HG03045 (cell line): ENCODE measurements at regions not wholly inside any gene's neighbourhood (a gene's known extent, or its start where the extent isn't known, plus 50 kb on each side); places are given as distances from the start of the nearest gene placed in this dataset.

Experiments
- ATAC-seq: cut with Tn5 transposase; IDR thresholded peaks from one replicate; pipeline ENCODE4 v1.9.1; 2021; ENCODE audit warnings: mild to moderate bottlenecking, moderate library complexity; ENCODE audit not compliant: unreplicated experiment

DNA sequence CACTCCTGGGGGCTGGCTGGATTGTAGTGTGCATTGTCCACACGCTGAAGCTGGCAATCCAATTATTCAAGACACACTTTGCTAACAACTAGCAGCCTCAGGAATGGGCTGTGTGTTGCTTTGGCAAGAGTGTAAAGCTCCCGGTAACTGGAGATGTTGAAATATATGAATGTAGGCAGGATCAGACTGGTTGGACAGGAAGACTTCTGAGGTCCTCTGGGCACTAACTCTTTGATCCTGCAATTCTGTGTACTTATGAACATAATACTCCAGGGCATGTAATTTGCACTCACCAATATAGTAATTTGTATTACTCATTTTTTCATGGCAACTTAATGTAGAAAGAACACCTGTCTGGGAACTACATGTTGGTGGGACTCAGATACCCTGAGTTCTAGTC lies 106.7 kb upstream of the SLC28A3 start:
- no peak for ATAC-seq

GRCh38 chr9:84450029-84450428 lies 109.5 kb upstream of the SLC28A3 start:
- no peak for ATAC-seq

- no peak for ATAC-seq
Observed at GRCh38 chr9:84456527-84456926, 116.0 kb upstream of the SLC28A3 start.

DNA sequence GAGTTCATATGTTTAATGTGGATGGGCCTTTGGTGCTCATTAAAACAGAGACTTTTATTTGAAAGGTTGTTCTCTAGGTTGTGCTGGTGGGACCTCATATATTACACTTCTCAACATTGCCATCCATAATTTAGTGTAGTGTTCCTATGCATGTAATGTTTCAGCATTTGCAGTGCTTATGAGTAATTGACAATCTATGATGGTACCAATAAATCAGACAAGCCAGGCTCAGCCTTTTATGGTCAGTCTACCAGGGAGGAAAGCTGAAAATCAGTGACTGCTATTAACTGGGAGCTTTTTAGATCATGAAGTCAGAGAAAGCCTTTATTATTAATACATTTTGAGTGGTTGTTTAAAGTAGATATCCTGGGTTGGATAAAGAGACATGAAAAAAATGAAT lies 120.1 kb upstream of the SLC28A3 start:
- ATAC-seq = no peak

DNA sequence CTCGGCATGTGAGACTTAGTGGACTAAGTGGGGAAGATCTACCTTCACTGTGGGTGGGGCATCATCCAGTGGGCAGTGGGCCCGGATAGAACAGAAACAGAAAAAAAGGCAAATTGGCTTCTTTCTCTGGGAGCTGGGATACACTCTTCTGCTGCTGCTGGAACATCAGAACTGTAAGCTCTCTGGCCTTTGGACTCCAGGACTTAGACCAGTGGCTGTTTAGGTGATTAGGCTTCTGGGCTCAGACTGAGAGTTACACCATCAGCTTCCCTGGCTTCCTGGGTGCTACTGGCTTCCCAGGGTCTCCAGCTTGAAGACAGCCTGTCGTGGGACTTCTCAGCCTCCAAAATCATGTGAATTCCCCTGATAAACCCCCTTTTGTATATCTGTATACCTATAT lies 122.7 kb upstream of the SLC28A3 start:
- ATAC-seq = no peak

DNA sequence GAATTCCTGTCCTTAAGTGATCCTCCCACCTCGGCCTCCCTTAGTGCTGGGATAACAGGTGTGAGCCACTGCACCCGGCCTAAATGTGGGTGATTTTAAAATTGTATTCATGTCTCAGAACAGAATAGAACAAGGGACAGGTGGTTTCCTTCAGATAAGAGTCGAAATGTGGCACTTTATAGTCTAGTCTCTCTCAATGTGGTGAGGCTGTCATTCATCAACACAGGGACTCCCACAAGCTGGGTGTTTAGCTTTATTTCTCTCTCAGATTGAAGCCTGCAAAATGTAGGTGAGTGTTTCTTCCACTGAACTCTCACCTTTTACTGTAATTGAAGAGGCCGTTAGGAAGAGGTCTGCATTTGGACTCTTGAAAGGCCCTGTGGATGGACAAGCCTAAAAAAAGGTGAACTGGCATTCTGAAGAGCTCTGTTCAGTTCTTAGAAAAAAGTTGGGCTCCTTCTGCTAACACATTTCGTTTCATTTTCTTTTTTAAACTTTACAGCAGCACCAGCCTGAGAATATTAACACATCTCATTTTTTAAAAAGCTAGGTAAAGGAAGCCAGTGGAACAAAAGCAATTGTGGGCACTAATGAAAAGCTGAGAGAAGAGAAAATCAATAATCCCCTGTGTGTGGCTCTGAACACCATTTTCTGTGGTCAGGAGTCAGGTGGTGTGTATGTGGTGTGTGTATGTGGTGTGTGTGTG lies 126.2 kb upstream of the SLC28A3 start:
- no peak for ATAC-seq

- ATAC-seq = no peak
Observed at GRCh38 chr9:84471816-84472215, 131.3 kb upstream of the SLC28A3 start.

GRCh38 chr9:84478996-84479395 lies 138.4 kb upstream of the SLC28A3 start:
- no peak for ATAC-seq

DNA sequence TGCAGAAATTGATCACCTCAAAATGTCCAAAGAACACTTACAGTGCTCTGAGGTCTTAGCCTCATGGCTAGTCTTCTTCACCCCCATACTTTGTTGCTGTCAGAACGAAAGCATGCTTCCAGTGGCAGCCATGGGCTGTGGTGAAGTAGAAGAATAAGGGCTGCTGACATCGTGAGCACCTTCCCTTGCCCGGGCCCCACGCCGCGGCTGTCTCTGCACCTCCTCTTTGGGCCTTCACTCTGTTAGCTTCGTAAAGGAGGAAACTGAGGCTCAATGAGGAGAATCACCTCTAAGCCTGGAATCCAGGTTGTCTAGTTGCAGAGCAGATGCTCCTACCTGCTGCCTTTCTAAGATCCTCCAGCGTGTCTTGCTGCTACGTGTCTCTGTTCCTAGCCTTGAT lies 139.5 kb upstream of the SLC28A3 start:
- no peak for ATAC-seq

GRCh38 chr9:84481231-84481630 lies 140.7 kb upstream of the SLC28A3 start:
- ATAC-seq = no peak

DNA sequence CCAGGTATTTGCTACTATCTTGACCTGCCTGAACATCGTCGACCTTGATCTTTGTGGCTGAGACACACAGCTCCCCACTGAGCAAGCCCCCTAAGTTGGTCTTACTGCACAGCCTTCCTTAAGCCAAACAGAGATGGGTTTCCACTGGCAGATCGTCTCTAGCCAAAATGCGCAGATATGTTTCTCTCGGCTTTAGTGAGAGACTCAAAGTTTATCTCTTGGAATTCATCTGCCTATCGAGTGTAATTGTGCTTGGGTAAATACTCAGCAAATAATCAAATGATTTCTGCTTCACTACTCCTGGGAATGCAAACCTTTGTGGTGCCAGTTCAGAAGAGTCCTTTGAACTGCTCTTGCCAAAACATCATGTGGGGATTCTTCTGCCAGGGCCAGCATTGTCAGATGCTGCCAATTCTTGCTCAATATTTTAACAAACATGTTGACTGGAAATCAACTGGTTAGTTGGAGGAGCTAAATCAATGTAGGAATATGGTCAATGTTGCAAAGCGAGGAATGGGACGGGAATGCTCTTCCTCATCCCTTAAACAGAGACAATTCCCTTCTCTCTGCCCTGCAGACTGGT lies 141.2 kb upstream of the SLC28A3 start:
- no peak for ATAC-seq

DNA sequence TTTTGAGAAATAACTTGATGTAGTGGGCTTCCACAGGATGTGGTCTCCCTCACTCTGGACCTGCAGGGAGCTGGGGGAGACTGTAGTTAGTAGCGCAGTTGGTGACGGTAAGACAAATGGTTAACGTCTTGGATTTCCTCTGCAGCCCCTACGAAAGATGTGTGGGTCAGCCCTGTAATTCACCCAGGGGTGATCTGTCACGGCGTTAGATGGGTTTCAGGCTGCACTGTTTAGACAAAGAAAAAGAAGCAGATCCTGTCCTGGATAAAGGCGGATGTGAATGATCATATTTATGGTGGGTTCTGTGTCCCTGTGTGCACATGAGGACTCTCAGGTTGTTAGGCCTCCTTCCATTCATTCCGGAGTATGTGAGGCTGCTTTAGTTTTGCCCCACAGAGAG lies 142.0 kb upstream of the SLC28A3 start:
- no peak for ATAC-seq

DNA sequence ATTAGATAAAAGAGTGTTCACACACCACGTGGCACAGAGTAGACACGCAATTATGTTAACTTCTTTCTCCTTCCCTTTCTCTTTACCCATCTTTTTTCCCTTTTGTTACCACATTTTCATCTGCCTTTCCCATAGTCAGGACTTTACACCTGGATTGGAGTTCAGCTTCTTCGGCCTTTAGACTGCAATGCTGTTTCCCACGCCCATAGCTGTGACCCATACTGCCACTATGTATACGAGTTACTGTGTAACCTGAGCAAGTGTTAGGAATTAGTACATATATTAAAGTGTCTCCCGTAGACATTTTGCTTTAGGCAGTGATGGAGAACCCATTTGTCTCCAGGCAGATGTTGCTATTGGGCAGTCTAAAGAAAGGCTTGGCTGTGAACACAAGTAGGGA lies 143.6 kb upstream of the SLC28A3 start:
- ATAC-seq = no peak

GRCh38 chr9:84485539-84485938 lies 145.0 kb upstream of the SLC28A3 start:
- no peak for ATAC-seq

- ATAC-seq = no peak
Observed at GRCh38 chr9:84486663-84487062, 146.1 kb upstream of the SLC28A3 start.

- ATAC-seq = no peak
Observed at GRCh38 chr9:84490206-84490841, 149.8 kb upstream of the SLC28A3 start.

DNA sequence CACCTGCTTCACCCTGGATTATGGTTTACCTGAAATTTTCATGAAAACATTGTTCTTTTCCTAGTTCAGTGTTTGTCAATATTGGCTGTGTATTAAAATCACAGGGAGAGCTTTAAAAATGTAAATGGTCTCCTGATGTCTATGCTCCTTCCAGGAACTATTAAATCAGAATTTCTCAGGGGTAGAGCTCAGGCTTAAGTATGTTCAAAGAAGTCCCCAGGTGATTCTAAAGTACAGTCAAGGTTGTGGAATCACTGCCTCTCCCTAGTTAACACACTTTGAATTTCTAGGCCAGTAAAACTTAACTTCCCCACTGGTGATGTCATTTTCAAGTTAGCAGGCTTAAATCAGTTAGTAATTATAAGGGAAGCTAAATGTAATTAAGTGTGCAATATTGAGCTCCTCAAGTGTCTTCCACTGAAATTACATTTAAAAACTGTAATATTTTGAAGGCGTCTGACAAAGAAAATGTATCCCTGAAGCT lies 150.3 kb upstream of the SLC28A3 start:
- no peak for ATAC-seq

GRCh38 chr9:84492366-84493159 lies 152.0 kb upstream of the SLC28A3 start:
- ATAC-seq = no peak

DNA sequence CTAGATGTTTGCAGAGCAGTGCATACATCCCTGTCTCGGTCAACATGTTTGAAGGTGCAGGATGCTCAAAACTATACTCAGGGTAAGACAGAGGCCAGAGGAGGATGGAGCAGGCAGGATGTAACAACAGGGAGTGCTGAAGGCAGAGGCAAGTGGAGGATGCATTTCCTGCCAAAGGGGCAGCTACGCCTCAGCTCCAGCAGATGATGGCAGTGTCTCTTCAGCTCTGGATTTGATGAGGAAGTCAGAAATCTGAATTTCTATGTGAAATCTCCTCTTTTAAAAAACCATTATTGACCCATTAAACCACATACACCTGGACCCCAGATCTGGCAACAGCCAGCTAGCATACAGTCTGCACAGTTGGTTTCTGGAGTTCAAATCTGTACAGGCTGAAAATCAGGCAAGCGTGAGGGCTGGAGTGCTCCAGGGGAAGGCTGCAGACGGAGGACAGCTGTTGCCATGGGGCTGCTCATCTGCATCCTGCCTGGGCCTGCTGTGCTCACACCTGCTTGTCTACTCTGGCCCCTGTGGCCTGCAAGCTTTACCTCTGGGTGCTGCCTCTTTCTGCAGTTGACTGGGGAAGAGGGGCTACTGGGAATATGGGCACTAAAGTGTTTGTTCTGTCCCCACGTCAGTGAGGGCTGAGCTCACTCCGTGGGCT lies 152.9 kb upstream of the SLC28A3 start:
- no peak for ATAC-seq

DNA sequence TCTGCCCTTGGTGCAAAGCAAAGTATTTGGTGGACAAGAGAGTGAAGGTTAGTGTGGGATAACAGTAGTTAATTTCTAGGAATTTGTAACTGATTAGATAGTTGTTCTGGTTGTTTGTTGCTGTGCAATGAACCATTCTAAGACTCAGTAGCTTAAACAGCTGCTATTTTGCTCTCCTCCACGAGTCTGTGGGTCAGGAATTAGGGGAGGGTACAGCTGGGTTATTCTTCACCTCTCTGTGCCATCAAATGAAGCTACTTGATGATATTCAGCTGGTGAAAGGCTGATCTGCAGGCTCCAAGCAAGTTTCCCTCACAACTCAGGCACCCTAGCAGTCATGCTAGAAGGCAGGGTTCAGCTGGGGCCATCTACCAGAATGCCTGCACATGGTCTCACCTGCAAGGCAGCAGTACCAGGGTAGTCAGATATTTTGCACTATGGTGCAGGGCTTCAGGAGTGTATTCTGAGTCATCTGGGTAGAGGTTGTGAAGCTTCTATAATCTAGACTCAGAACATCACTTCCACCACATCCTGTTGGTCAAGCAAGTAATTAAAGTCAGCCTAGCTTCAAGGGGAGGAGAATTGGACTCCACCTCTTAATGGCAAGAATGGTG lies 159.5 kb upstream of the SLC28A3 start:
- no peak for ATAC-seq

DNA sequence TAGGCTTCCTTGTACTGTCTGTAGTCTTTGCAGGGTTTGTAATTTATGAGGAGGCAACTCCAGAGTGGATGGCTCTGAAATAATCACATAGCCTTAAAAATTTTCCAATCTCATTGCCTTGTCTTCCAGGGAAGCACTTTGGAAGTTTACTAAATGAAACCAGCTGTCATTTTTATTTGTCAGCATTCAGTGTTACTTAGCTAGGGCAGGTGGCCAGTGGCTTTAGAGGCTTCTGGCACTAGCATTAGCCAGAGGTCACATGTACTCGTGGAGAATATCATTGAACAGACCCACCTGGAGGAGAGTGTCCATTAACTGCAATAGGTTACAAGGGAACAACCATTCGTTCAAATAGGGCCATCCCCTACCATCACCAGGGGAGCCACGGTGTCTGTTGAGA lies 160.3 kb upstream of the SLC28A3 start:
- ATAC-seq = no peak
